HG03139 (cell line): ENCODE measurements at regions not wholly inside any gene's neighbourhood (a gene's known extent, or its start where the extent isn't known, plus 50 kb on each side); places are given as distances from the start of the nearest gene placed in this dataset.
"Not testable (repeated sequence)": the region's sequence is repeated elsewhere in the genome, so short reads cannot be mapped to it uniquely, and the experiment has no call there.

Experiments used
- ATAC-seq: cut with Tn5 transposase; IDR thresholded peaks from one replicate; pipeline ENCODE4 v1.9.1; 2021; ENCODE audit not compliant: unreplicated experiment

- no peak for ATAC-seq
Measured at GRCh38 chr2:144827404-144827803, 307.5 kb upstream of the ZEB2 start.

- ATAC-seq, result no peak
Measured at GRCh38 chr2:144826105-144826504, 306.2 kb upstream of the ZEB2 start.

- ATAC-seq, result no peak
Measured at GRCh38 chr2:144825331-144826020, 305.6 kb upstream of the ZEB2 start.

GRCh38 chr2:144824306-144825080 is 304.6 kb upstream of the ZEB2 start:
- ATAC-seq, result no peak

- no peak for ATAC-seq
Measured at GRCh38 chr2:144822966-144823365, 303.0 kb upstream of the ZEB2 start.

- no peak for ATAC-seq
Measured at GRCh38 chr2:144812288-144812687, 292.4 kb upstream of the ZEB2 start.

GRCh38 chr2:144801766-144802165 is 281.8 kb upstream of the ZEB2 start:
- no peak for ATAC-seq

GRCh38 chr2:144801325-144801724 is 281.4 kb upstream of the ZEB2 start:
- ATAC-seq, result no peak

- ATAC-seq, result no peak
Measured at GRCh38 chr2:144798989-144799388, 279.1 kb upstream of the ZEB2 start.

- no peak for ATAC-seq
Measured at GRCh38 chr2:144798034-144798433, 278.1 kb upstream of the ZEB2 start.

GRCh38 chr2:144796936-144797335 is 277.0 kb upstream of the ZEB2 start:
- ATAC-seq, result no peak

- no peak for ATAC-seq
Measured at GRCh38 chr2:144796164-144796563, 276.2 kb upstream of the ZEB2 start.

- ATAC-seq, result no peak
Measured at GRCh38 chr2:144785253-144785652, 265.3 kb upstream of the ZEB2 start.

GRCh38 chr2:144780983-144781382 is 261.1 kb upstream of the ZEB2 start:
- ATAC-seq, result no peak

GRCh38 chr2:144776766-144777165 is 256.8 kb upstream of the ZEB2 start:
- no peak for ATAC-seq

- ATAC-seq, result no peak
Measured at GRCh38 chr2:144774809-144775208, 254.9 kb upstream of the ZEB2 start.

- ATAC-seq, result no peak
Measured at GRCh38 chr2:144771348-144771747, 251.4 kb upstream of the ZEB2 start.

- ATAC-seq, result no peak
Measured at GRCh38 chr2:144770616-144771230, 250.8 kb upstream of the ZEB2 start.

- ATAC-seq, result not testable (repeated sequence)
Measured at GRCh38 chr2:144760939-144761338, 241.0 kb upstream of the ZEB2 start.

GRCh38 chr2:144759746-144760145 is 239.8 kb upstream of the ZEB2 start:
- ATAC-seq, result no peak

- not testable (repeated sequence) for ATAC-seq
Measured at GRCh38 chr2:144758196-144758595, 238.3 kb upstream of the ZEB2 start.

GRCh38 chr2:144753416-144753815 is 233.5 kb upstream of the ZEB2 start:
- ATAC-seq, result no peak
